H1 (cell line): ENCODE measurements at regions not wholly inside any gene's neighbourhood (a gene's known extent, or its start where the extent isn't known, plus 50 kb on each side); places are given as distances from the start of the nearest gene placed in this dataset.

Source experiments
- CBX5 ChIP-seq: fragments of 300-800, 300-1000 bp; sonication (generic); IDR thresholded peaks from 2 replicates; pipeline ENCODE4 v1.7.1; 2016; ENCODE audit warnings: antibody characterized with exemption, low read length, low read depth
- CHD2 ChIP-seq: IDR thresholded peaks from 2 replicates; pipeline ENCODE4 v1.6.1; 2012; ENCODE audit warnings: low read length, improper control_type of control experiment
- POU5F1 ChIP-seq: IDR thresholded peaks from 2 replicates; pipeline ENCODE4 v1.6.1; 2011; ENCODE audit warnings: low read depth, mild to moderate bottlenecking, low read length, moderate library complexity
- SP1 ChIP-seq: IDR thresholded peaks from 2 replicates; pipeline ENCODE4 v1.6.1; 2011; ENCODE audit warnings: low read depth, low read length
- SRF ChIP-seq: IDR thresholded peaks from 2 replicates; pipeline ENCODE4 v1.6.1; 2011; ENCODE audit warnings: mild to moderate bottlenecking, low read depth, low read length, moderate library complexity
- TBP ChIP-seq: IDR thresholded peaks from 2 replicates; pipeline ENCODE4 v1.6.1; 2011; ENCODE audit warnings: low read depth, low read length, improper control_type of control experiment
- TF ChIP-seq, protein P1 (sequence below): IDR thresholded peaks from 2 replicates; pipeline ENCODE4 v1.6.1; 2011; ENCODE audit warnings: low read depth, mild to moderate bottlenecking, low read length; ENCODE audit not compliant: insufficient read depth

DNA sequence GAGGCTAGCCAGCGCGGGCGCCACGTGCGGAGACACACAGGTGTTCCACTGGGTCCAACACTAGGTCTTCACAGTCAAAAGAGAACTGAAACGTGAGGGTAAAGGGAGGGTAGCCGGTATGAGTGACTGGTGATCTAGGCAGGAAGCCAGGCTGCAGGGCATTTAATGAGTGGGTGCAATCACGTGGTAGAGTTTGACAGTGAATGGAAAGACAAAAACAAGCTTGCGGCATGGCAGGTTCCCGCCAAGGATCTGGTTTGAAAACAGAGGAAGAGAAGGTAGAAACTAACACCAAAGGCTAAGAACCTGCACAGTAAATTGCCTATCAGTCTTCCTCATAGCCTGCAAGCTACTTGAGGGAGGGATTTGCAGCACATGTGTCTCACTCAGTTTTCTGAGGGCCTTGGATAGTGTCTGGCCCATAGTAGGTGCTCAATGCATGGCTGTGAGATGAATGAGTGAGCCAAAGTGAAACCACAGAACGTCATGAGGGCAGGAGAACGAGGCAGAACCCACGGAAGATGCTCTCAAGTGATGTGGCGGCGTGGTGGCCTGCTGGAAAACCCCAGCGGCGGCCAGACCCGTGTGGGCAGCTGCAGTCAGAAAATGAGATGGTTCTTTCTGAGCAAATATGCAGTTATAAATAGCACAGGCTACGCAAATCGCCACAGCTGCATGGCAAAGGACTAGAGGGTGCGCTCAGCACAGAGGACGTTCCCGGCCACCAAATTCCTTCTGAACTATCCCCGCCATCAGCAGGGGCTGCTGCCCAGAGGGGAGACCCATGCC, 183.6 kb upstream of the NFE2L3 start (continued):
- TF ChIP-seq, protein P1, sequence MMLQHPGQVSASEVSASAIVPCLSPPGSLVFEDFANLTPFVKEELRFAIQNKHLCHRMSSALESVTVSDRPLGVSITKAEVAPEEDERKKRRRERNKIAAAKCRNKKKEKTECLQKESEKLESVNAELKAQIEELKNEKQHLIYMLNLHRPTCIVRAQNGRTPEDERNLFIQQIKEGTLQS = no peak
- TF ChIP-seq CBX5 (no peak), SRF (no peak), TBP (no peak), CHD2 (no peak), POU5F1 (no peak), SP1 (no peak)
